Umbilical cord (tissue), 1 donor: ENCODE measurements at regions not wholly inside any gene's neighbourhood (a gene's known extent, or its start where the extent isn't known, plus 50 kb on each side); places are given as distances from the start of the nearest gene placed in this dataset.

Experiments
- DNase-seq: peaks from one replicate; pipeline ENCODE4 v3.0.0-alpha.2; 2015; ENCODE audit warnings: low spot score

DNA sequence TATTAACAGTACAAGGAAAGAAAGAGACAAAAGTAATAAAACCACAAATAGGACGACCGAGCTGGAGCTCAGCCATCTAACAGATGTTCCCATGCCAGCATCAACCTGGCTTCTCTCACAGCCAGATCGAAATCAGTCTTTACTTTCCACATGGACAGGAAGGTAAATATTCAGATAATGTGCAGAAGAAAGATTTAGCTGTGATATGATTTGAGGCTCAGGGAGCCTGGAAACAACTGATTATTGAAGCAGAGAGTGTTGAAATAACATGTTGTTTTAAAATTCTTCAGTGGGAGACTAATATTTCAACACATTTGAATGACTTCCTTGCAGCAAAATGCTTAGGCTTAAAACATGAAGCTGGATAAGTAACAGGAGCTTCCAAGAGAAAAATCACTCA, 546.8 kb downstream of the ETS1 start:
- no peak for DNase-seq

DNA sequence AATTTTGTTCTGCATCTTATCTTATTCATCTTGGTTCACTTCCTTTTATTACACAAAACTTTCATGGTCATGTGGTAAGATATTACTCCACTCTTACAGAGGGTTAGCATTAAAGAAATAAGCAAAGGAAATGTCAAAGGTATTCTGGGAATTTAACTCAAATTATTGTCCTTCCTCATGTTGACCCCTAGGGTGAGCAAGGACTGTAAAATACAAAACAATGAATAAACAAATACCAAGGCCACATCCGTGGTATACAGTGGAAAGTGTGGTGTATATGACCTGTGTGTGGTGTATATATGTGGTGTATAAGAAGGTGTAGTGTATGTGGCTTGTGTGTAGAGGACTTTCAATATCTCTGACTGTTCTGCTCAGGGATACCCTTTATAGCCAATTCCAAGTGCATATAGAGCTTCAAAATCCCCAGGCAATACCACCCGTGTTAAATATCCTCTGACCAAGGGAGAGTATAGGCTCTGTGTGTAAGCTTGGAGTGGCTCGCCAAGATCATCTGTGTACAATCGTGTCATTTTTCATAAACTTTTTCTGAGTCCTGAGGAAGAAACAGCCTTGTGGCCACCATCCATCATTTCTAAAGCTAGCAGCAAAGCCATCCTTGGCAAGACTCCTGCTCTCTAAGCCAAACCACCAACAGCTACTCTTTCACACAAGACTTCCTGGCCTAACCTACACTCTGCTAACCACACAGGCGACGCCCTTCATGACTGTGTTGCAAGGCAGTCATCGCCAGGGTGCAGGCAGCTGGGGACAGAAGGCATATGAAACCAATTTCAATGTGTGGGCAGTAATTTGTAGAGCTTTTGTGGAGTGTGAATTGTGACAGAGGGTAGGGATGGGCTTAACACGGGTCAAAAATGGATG, 548.0 kb downstream of the ETS1 start:
- peak; percentile 10 for DNase-seq

DNA sequence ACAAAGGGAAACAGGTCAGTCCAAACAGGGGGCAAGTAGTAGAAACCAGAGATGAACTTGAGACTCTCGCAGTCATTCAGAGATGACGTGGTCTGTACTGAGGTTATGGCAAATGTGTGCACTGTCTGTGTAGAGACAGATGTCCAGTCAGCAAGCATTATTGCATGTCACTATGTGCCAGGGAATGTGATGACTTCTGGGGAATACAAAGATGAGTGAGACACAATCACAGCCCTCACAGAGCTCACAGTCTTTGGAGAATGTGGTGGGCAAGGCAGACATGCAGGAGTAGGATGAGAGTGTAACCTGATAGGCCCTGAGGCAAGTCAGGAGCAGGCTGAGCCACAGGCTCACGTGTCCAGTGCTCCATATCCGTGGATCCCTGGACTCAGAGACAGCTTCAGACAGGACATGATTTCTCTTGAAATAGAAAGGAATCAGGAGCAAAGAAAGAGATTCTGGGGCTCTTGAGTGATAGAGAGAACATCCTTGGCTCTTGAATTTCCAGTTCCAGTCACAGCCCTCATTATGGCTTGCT, 550.7 kb downstream of the ETS1 start:
- no peak for DNase-seq

DNA sequence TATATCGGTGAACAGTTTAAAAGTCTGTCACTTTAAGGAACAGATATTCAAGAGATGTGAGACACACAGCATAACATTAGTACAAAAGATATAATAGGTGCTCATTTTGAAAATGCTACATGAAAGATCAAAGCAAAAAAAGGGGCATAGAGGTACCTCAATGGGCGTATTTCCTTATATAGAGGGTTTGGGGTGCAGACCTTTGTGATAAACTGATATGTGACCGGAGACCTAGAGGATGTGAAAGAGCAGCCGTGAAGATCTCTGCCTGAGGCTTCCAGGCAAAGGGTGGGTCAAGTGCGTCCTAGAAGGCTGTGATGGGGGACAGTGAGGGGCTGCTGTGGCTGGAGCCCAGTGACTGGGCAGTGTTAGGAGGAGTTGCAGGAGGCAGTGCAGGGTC, 551.4 kb downstream of the ETS1 start:
- no peak for DNase-seq

DNA sequence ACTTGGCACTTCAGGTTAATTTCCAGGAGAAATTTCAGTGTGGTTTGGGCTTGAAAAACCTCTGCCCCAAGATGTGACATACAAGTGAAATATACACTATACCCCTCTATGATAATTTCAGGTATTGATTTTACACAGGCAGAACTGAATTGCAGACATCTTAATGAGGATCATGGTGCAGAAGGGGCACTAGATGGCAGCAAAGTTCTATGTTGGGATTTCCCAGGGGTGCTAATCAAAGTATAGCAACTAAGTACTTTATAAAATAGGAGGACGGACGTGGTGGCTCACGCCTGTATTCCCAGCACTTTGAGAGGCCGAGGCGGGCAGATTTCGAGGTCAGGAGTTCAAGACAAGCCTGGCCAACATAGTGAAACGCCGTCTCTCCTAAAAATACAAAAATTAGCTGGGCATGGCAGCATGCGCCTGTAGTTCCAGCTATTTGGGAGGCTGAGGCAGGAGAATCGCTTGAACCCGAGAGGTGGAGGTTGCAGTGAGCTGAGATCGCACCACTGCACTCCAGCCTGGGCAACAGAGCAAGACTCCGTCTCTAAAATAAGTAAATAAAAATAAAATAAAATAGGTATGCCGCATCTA, 555.7 kb downstream of the ETS1 start:
- DNase-seq = peak; percentile 60

DNA sequence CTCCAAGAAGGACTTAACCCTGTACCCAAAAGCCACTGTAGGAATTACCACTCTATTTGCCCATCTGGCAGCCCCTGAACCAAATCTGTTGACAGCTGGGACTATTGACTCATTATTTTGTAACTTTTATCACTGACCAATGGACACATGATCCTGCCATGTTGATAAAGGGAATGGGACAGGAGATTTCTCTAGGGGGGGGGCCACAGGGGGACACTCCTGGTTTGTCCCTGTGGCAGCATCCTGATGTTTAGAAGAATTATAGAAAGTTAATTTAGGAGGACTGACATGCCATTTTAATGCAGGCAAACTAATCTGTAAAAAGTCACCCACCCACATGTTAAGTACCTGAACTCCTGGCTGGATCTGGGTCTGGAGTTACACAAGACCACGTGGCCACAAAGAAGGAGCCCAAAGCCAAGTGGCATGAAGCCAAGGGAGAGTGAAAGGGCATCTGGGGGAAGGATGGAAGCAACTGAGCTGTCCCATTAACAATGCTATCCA, 558.1 kb downstream of the ETS1 start:
- DNase-seq = no peak

DNA sequence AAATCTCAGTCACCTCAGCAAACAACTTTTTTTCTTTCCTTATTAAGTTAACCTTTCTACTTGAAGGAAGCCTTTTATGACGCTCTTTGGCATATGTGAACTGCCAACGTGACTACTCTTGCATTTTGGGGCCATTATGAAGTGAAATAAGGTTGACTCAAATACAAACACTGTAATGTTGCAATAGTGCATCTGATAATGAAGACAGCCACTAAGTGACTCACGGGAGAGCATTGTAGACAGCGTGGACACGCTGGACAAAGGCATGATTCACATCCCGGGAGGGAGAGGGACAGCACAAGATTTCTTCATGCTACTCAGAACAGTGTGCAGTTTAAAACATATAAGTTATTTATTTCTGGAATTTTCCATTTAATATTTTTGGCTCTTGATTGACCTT, 560.8 kb downstream of the ETS1 start:
- peak; percentile 21 for DNase-seq

DNA sequence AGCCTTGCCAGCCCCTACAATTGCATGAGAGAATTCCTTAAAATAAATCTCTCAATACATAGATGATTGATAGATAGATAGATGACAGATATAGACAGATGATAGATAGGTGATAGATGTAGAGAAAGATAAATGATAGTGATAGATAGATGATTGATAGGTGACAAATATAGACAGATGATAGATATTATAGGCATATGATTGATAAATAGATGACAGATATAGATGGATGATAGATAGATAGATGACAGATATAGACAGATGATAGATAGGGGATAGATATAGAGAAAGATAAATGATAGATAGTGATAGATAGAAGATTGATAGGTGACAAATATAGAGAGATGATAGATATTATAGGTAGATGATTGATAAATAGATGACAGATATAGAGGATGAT, 564.6 kb downstream of the ETS1 start:
- no peak for DNase-seq

DNA sequence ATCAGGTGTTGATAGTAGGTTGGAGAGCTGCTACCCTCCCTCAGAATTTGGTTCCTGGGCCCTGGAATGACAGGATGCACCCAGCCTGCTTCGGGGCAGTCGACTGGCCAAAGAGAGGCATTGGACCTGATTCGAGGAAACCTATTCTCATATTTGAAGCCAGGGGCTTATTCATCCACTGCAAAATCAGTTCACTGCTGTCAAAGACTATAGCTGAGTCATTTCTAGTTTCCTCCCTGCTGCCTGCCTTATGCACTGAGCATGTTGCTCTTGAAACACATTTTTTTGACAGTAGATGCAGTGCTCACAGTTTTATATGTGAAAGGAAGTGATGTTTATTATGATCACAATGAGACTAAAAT, 565.4 kb downstream of the ETS1 start:
- DNase-seq = peak; percentile 22

DNA sequence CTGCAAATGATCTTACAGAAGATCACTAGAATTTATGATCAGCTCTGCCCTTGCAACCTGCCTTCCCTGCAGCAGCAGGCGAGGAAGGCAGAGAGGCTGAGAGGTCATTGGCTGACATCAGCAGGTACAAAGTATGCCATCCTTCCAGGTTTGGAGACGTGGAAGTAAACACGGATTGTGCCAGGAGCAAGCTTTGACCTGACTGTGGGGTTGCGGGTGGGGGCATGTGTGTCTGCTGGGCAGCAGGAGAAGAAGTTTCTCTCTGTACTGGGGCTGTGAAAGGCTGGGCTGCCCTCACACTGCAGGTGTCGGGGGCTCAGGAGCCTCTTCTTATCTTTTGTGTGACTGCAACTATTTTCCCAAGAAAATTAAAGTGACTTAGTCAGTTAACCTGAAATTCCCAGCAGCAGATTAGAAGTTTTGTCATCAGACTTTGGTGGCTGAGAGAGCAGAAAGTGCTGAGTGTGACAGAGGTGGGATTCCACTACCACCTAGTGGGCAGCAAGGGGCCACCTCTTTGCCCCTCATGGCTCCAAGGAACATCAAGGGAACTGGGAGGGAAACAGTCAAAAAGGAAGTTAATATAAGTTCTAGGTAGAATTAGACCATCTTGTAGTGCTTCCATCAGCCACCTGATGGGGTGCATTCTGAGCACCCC, 565.9 kb downstream of the ETS1 start:
- peak; percentile 15 for DNase-seq

DNA sequence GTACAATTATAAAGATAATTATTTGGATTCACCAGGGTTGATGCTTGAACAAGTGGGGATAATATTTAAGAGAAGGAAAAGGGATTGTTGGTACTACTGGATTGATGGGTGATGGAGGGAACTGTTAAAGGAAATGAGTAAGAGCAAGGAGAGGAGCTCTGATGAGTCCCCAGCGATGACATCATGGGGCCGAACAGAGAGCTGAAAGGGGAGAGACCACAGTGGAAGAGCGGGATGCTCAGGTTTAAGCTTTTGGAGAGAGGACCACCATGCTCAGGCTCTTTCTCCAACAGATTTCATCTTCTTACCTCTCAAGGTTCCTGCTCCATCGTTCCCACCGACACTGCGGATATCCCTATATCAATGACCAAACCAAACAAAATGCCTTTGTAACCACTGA, 568.7 kb downstream of the ETS1 start:
- no peak for DNase-seq

DNA sequence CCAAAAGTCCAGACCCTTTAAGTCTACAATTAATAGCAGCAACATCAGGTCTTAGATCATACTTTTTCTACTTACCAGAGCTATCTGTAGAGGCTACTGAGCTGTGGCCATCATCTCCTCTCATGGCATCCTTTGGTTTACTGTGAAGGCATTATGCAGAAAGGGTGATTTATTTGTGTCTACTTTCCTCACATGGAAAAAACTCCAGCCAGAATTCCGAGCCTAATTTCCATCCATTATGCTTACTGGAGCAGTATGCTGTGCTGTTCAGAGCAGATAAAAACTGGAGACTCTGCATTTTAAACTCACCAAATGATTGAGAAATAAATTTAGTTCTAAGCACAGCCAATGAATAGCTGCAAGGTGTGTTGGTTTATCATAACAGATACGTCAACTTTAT, 581.8 kb downstream of the ETS1 start:
- no peak for DNase-seq

DNA sequence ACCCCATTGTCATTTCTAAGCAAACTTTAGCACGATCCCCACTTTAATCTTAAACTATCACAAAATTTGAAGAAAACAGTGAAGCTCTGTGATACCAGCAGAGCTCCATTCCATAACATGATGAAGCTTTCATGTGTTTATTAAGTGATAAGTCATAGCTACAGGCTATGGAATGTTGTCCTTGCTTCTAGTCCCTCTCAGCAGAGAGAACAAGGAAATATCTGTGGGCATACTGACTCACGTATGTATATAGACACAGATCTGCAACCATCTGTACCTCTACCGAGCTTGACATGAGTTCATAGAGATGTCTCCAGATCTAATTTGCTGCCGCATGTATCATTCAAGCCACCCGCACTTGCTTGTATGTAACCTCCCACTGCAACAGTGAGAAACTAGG, 588.9 kb downstream of the ETS1 start:
- no peak for DNase-seq

DNA sequence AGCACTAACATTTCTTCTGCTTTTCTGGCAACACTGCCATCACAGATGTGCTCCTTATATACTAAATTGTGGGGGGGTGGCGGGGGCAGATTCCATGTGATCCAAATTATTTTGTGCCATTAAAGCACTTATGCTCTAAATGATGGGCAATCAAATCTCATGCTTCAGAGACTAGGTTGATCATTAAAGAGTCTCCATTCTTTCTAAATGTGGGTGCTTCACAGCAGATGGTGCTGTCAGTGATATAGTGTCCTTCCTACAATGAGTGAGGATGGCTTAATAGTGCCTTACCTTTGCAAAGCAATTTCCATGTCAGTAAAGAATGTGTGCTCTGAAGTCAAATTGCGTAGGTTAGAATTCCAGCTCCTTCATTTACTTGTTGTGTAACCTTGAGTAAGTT, 589.8 kb downstream of the ETS1 start:
- no peak for DNase-seq

DNA sequence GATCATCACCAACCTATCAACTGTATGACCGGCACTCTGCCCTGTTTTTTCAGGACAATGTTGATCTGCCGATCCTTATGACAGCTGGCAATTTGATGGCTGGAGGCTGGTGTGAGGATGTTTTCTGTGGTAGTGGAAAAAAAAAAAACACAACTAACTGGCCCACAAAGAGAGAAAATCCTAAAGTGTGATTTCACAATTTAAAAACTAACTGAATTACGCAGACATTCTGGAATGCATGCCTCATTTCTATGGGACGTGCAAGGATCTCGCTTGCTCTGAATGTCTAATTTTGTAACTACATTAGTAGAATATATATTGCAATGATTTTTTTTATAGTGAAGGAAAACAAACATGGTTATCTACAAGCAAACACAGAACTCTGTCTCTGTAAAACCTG, 590.5 kb downstream of the ETS1 start:
- DNase-seq = no peak

DNA sequence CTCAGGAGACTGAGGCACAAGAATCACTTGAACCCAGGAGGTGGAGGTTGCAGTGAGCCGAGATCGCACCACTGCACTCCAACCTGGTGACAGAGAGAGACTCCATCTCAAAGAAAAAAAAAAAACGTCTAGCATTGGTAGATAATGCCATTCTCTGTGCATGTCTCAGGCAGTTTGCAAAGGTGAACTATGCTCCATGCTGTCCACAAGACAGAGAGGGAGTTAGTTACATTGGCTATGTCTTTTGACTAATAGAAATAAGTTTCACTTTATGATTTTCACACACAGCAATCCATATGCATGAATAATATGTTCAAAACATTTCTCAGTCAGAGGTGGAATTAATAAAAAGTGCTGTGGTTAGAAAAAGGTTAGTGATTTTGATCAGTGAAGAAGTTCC, 591.4 kb downstream of the ETS1 start:
- no peak for DNase-seq

DNA sequence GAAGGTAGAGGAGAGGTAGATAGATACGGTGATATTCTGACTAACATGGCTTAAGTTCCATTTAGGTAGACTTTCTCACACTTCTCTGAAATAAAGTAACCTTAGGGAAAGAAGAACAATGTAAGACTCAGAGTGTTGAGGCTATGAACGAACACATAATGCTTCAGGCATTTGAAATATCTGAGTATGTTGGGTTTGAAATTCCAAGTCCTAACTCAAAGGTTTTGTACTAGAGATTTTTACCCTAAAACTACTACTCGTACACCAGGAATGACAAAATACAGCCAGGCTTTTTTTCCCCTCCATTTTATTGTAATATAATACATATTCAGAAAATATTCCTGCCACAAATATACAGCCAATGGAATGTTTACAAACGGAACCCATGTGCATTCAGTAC, 592.6 kb downstream of the ETS1 start:
- peak; percentile 10 for DNase-seq

DNA sequence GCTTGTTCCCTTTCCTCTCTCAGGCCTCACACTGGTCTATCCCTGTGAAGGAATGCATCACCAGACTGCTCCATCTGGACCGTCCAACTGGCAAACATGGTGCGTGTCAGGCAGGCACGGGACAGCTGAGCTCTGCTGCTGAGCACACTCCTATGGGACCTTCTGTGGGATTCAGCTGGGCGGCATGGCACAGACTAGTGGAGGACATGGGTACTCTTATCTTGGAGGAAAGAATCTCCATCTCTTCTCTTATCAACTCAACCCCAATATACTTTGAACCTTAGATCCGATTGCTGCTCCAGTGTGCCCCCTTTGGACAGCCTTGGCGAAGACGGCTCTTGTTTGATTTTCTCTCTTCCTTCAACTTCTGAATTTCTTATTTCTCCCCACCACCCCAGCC, 593.6 kb downstream of the ETS1 start:
- DNase-seq = no peak

DNA sequence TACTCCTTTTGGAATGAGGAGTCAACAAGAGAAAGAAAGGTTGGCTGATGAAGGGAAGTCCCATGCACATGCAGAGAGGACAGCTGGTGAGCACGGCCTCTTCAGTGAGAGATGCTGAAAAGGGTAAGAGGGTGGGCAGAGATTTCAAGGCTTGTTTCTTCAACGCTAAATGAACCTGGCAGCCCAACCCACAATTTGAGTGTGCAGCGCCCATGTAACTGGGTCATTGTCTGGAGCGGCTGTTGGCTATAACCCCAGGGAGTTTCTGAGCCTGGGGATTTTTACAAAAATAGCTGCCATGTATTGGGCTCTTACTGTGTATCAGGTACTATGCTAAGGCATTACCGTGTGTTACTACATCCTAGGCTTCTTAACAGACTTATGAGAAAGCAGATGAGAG, 594.1 kb downstream of the ETS1 start:
- DNase-seq = no peak

DNA sequence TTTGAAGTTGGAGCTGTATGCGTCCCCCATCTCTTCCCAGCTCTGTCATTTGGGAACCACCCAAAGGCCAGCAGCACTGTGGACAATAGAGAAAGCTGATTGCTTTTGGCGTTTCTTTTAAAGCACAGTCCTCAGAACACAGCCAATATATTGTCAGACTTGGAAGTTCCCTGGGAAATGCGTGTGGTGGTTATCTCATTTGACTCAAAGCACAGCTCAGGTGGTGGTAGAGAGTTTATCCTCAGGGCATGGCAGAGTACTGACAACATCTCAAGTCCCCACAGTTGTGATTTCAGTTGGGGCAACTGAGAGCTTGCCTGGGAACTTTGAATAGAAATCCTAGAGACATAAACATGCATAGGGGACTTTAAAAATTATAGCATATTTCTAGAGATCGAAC, 601.3 kb downstream of the ETS1 start:
- no peak for DNase-seq

DNA sequence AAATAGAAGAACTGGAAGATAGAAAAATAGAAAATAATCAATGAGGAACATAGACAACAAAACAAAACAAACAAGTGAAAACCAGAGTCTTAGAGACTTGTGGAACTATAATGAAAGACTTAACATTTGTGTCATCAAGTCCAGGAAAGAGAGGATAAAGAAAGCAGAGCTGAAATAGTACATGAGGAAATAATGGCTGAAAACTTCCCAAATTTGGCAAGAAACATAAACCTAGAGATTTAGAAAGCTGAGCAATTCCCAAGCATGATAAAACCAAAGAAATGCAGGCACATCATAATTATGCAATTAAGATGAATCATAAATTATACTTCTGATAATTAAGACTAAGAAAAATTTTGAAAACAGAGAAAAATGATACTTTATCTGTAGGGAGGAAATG, 614.5 kb downstream of the ETS1 start:
- no peak for DNase-seq

DNA sequence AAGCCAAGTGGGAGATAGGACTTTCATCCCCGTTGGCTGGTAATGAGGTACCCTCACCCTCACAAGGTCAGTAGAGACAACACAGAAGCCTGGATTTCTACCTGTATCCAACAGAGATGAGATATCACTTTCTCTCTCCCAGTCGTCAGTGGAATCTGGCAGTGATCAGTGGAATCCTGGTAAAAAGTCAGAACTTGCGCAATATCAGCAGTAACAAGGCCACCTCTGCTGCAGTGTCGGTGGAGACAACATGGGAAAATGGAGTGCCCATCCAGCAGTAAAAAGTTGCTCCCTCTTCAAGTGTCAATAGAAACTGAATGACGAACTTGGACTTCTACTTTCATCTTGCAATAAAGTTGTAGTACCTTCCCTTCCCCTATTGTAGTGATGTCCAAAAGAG, 615.9 kb downstream of the ETS1 start:
- no peak for DNase-seq

DNA sequence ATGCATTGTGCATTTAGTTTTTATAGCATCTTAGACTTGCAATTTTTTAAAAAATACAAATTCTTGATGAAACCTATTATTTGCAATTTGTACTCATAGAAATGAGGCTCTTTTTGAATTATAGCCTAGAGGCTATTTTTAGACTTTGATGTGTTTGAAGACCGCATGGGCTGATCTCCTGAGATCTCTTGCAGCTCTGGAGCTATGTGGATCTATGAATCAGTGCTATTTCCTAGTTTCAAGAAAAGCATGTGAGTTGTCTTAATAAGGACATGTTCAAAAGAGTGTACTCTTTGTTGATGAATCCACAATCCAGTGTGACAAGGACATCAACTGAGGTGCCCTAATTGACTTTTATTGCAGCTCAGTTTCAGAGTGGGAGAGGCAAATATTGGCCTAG, 620.5 kb downstream of the ETS1 start:
- no peak for DNase-seq
